NT2/D1 (cell line): ENCODE measurements at regions not wholly inside any gene's neighbourhood (a gene's known extent, or its start where the extent isn't known, plus 50 kb on each side); places are given as distances from the start of the nearest gene placed in this dataset.

Experiments
- DNase-seq: peaks from one replicate; pipeline ENCODE4 v3.0.0-alpha.2; 2011; ENCODE audit warnings: low read depth, low spot score
- H3K27me3 ChIP-seq: 2 replicates; pipeline ENCODE4 v1.6.0; 2011; ENCODE audit warnings: mild to moderate bottlenecking; ENCODE audit not compliant: insufficient read length, insufficient read depth
- H3K36me3 ChIP-seq: 2 replicates; pipeline ENCODE4 v1.6.1; 2011; ENCODE audit warnings: mild to moderate bottlenecking, low read length, mixed read lengths; ENCODE audit not compliant: insufficient read depth, insufficient read length
- H3K4me1 ChIP-seq: 2 replicates; pipeline ENCODE4 v1.5.1; 2011; ENCODE audit not compliant: insufficient read depth, insufficient read length
- H3K4me3 ChIP-seq: 2 replicates; pipeline ENCODE4 v1.5.1; 2011; ENCODE audit warnings: low read depth; ENCODE audit not compliant: insufficient read length
- H3K9ac ChIP-seq: 2 replicates; pipeline ENCODE4 v1.6.0; 2011; ENCODE audit warnings: low read depth; ENCODE audit not compliant: insufficient read length
- H3K9me3 ChIP-seq: 2 replicates; pipeline ENCODE4 v1.5.1; 2011; ENCODE audit warnings: mild to moderate bottlenecking, low read length; ENCODE audit not compliant: insufficient read depth
- SUZ12 ChIP-seq: IDR thresholded peaks from 2 replicates; pipeline ENCODE4 v1.6.1; 2011; ENCODE audit not compliant: insufficient read length, insufficient read depth; ENCODE audit errors: extremely low read depth
- YY1 ChIP-seq: IDR thresholded peaks from 2 replicates; pipeline ENCODE4 v1.6.1; 2011; ENCODE audit not compliant: insufficient read length, insufficient read depth
- ZNF274 ChIP-seq: IDR thresholded peaks from 2 replicates; pipeline ENCODE4 v1.6.1; 2011; ENCODE audit warnings: mild to moderate bottlenecking, low read depth, low read length

DNA sequence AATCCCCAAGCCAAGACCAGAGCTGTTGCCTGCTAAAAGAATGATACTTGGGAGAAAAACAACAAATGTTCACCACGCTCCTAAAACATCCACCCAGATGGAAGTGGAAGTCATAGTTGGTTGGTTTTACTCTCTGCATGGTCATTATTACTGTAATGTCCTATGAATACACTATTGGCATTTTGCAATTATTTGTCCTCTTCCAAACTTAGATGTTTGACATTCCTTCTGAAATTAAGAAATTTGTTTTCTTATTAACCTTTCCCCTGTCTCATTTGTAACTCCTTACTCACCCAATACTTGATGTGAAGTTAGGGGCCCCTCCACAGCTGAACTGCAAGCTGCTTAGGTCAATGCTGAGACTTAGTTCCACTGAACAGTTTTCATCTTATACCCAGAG, 383.3 kb downstream of the INHBA start:
- TF ChIP-seq SUZ12, result no peak
- no peak for TF ChIP-seq YY1
- TF ChIP-seq ZNF274, result no peak
- no peak overlapping the region for H3K9ac ChIP-seq
- no peaks in the 10 kb centered on the region for H3K4me1 ChIP-seq
- no peak for DNase-seq
- H3K27me3 ChIP-seq, result no peaks in the 10 kb centered on the region
- no peak overlapping the region for H3K4me3 ChIP-seq
- H3K36me3 ChIP-seq, result no peaks in the 10 kb centered on the region
- H3K9me3 ChIP-seq, result 0 out of 2 replicates have a peak, but pooled peaks cover 5% of the 10 kb centered on the region

DNA sequence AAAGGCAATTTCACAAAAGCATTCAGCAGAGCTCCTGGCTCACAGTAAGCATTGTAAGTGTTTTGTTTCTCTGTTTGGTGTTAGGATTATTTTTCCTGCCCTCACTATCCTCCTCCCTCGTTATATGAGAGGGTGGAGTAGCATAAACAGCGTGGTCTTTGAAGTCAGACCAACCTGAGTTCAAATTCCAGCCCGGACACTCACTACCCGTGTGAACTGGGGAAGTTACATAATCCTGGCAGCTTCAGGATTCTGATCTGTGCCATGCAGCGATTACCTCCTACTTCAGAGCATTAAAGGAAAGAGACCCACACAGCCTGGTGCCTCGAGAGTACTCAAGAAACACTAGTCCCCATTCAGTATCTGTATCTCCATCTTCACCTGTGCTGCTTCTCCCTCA, 386.5 kb downstream of the INHBA start:
- Histone ChIP-seq H3K27me3 (no peaks in the 10 kb centered on the region), H3K4me3 (no peak overlapping the region), H3K4me1 (no peaks in the 10 kb centered on the region), H3K9me3 (0 out of 2 replicates have a peak, but pooled peaks cover 5% of the 10 kb centered on the region), H3K36me3 (no peaks in the 10 kb centered on the region), H3K9ac (no peak overlapping the region)
- no peak for DNase-seq
- TF ChIP-seq YY1 (no peak), ZNF274 (no peak), SUZ12 (no peak)

DNA sequence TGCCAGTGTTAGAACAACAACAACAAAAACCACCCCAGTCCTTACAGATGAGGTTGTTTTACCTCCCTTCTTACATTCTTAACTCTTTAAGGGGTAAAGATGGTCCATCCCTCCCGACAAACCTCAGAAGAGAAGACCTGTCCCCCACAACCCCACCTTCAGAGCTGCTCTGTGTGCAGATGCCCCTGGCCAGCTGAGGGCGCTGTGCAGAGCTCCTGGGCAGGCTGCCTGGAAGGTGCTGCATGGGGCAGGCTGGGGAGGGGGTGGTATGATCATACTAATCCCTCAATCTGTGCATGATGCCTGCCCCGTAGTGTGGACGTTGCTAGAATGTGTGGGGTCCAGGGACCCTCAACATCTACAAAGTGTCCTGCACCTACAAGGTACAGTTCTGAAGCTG, 387.1 kb downstream of the INHBA start:
- Histone ChIP-seq H3K9ac (no peak overlapping the region), H3K36me3 (no peaks in the 10 kb centered on the region), H3K27me3 (no peaks in the 10 kb centered on the region), H3K9me3 (0 out of 2 replicates have a peak, but pooled peaks cover 5% of the 10 kb centered on the region), H3K4me3 (no peak overlapping the region), H3K4me1 (no peaks in the 10 kb centered on the region)
- peak; percentile 8 for DNase-seq
- TF ChIP-seq ZNF274 (no peak), SUZ12 (no peak), YY1 (no peak)

DNA sequence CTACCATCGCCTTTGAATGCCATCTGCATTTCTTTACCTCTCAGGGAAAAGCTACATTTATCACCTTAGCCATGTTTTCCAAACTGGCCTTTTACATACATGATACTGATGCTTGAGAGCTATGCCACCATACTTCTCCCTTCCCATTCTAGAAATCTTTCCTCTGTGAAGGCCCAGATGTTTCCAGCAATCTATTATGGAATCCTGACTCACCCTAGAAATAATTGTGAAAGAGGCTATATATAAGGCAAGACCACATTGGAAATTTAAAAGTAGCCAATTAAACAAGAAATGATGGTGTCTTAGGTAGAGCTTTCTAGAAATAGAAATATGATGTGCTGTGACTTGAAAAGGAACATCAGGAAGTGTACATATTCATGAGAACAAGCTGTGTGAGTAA, 389.7 kb downstream of the INHBA start:
- Histone ChIP-seq H3K9me3 (no peaks in the 10 kb centered on the region), H3K9ac (no peak overlapping the region), H3K36me3 (no peaks in the 10 kb centered on the region), H3K4me1 (no peaks in the 10 kb centered on the region), H3K4me3 (no peak overlapping the region), H3K27me3 (no peaks in the 10 kb centered on the region)
- no peak for TF ChIP-seq SUZ12
- no peak for TF ChIP-seq ZNF274
- no peak for TF ChIP-seq YY1
- DNase-seq, result no peak

DNA sequence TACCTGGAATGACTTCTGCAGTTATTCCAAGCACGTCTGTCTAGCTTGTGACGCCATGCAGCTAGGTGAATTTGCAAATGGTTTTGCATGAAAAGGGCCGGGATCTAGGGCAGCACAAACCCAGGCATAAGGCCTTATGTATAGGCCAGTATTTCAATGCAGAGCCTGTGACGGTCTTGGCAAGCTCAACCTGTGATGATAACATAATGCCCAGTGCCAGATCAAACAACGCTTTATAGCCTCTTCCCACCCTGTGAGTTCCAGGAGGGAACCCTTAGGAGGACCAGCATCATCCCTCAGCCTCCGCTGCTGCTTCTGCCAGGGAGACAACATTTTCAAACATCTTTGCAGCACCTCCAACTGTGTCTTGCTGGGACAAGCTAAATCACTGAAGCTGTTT, 390.7 kb downstream of the INHBA start:
- Histone ChIP-seq H3K9ac (no peak overlapping the region), H3K4me3 (no peak overlapping the region), H3K9me3 (no peaks in the 10 kb centered on the region), H3K4me1 (no peaks in the 10 kb centered on the region), H3K27me3 (no peaks in the 10 kb centered on the region), H3K36me3 (no peaks in the 10 kb centered on the region)
- no peak for DNase-seq
- no peak for TF ChIP-seq YY1
- no peak for TF ChIP-seq ZNF274
- no peak for TF ChIP-seq SUZ12

DNA sequence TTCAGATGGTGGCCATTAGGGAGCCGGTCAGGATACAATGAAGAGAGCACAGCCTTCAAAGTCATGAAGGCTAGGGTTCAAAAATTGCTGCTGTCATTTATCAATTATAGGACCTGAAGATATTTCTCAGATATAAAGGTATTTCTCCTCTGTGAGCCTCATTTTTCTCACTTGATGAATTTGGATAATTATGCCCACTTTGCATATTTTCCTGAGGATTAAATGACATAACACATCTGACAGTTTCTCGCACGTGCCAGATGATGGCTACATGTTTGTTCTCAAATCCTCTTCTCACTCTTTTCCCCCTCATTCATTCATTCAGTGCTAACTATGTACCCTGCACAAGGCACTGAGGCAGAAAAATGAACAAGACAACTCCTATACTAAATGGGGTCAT, 391.6 kb downstream of the INHBA start:
- Histone ChIP-seq H3K9me3 (no peaks in the 10 kb centered on the region), H3K9ac (no peak overlapping the region), H3K4me3 (no peak overlapping the region), H3K27me3 (no peaks in the 10 kb centered on the region), H3K36me3 (no peaks in the 10 kb centered on the region), H3K4me1 (no peaks in the 10 kb centered on the region)
- TF ChIP-seq YY1 (no peak), SUZ12 (no peak), ZNF274 (no peak)
- no peak for DNase-seq

DNA sequence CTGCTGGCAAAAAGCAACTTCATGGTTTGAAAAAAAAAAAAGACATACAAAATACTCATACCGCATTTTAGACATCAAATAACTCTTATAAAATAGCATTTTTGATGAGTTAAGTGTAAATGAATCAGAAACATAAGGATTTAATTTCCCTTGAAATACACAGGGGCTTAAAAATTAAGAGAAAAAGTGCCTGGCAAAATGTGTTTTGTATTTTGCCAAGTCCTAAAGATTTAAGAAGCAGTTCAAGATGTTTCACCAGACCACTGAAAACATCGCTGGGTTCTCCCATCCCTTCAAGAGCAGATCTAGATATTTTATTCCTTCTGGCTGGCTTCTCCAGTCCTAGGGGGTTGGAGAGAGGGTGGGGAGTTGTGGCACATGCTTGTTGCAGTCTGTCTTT, 396.4 kb downstream of the INHBA start:
- Histone ChIP-seq H3K4me3 (no peak overlapping the region), H3K36me3 (no peaks in the 10 kb centered on the region), H3K9me3 (no peaks in the 10 kb centered on the region), H3K9ac (no peak overlapping the region), H3K27me3 (no peaks in the 10 kb centered on the region), H3K4me1 (no peaks in the 10 kb centered on the region)
- DNase-seq, result no peak
- TF ChIP-seq YY1, result no peak
- no peak for TF ChIP-seq SUZ12
- TF ChIP-seq ZNF274, result no peak
